HFFc6 (cell line): ENCODE measurements at regions not wholly inside any gene's neighbourhood (a gene's known extent, or its start where the extent isn't known, plus 50 kb on each side); places are given as distances from the start of the nearest gene placed in this dataset.
"Not testable (repeated sequence)": the region's sequence is repeated elsewhere in the genome, so short reads cannot be mapped to it uniquely, and the experiment has no call there.

Experiments
- DNase-seq: peaks from one replicate; pipeline ENCODE4 v3.0.0-alpha.2; 2018
- H3K27ac Mint-ChIP-seq: 2 replicates; pipeline ENCODE4 v1.8.0; 2020; ENCODE audit warnings: mild to moderate bottlenecking, mixed read lengths
- H3K27me3 Mint-ChIP-seq: 2 replicates; pipeline ENCODE4 v1.8.0; 2021; ENCODE audit warnings: mild to moderate bottlenecking, moderate library complexity, mixed read lengths; ENCODE audit not compliant: insufficient read depth
- H3K36me3 Mint-ChIP-seq: 2 replicates; pipeline ENCODE4 v1.8.0; 2021; ENCODE audit warnings: low read depth, mixed read lengths
- H3K4me1 Mint-ChIP-seq: 2 replicates; pipeline ENCODE4 v1.8.0; 2020; ENCODE audit warnings: low read depth, mixed read lengths
- H3K4me3 Mint-ChIP-seq: 2 replicates; pipeline ENCODE4 v1.8.0; 2020; ENCODE audit warnings: mild to moderate bottlenecking, moderate library complexity, mixed read lengths
- H3K9me3 Mint-ChIP-seq: 2 replicates; pipeline ENCODE4 v1.8.0; 2020; ENCODE audit warnings: mild to moderate bottlenecking, mixed read lengths

GRCh38 chr9:42339671-42340434, 156.4 kb downstream of the SPATA31A6 start:
- H3K27me3 Mint-ChIP-seq, H3K4me3 Mint-ChIP-seq, H3K27ac Mint-ChIP-seq, DNase-seq, H3K36me3 Mint-ChIP-seq, H3K4me1 Mint-ChIP-seq, H3K9me3 Mint-ChIP-seq: not testable (repeated sequence)

- not testable (repeated sequence) for H3K4me1 Mint-ChIP-seq, H3K27me3 Mint-ChIP-seq, H3K9me3 Mint-ChIP-seq, H3K4me3 Mint-ChIP-seq, H3K27ac Mint-ChIP-seq, H3K36me3 Mint-ChIP-seq, DNase-seq
Measured at GRCh38 chr9:42340435-42340723, 156.9 kb downstream of the SPATA31A6 start.

- DNase-seq, H3K9me3 Mint-ChIP-seq, H3K27ac Mint-ChIP-seq, H3K4me3 Mint-ChIP-seq, H3K36me3 Mint-ChIP-seq, H3K27me3 Mint-ChIP-seq, H3K4me1 Mint-ChIP-seq: not testable (repeated sequence)
Measured at GRCh38 chr9:42341860-42342259, 158.4 kb downstream of the SPATA31A6 start.

GRCh38 chr9:42342297-42342696, 158.8 kb downstream of the SPATA31A6 start:
- H3K9me3 Mint-ChIP-seq, H3K27ac Mint-ChIP-seq, H3K4me1 Mint-ChIP-seq, DNase-seq, H3K27me3 Mint-ChIP-seq, H3K36me3 Mint-ChIP-seq, H3K4me3 Mint-ChIP-seq: not testable (repeated sequence)

DNA sequence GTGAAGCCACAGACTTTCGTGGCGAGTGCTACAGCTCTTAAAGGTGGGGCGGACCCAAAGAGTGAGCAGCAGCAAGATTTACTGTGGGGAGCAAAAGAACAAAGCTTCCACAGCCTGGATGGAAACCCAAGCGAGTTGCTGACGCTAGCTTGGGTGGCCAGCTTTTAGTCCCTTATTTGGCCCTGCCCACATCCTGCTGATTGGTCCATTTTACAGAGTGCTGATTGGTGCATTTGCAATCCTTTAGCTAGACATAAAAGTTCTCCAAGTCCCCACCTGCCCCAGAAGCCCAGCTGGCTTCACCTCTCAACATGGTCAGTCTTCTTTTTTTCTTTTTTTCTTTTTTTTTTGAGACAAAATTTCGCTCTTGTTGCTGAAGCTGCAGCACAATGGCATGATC, 161.0 kb downstream of the SPATA31A6 start:
- H3K4me1 Mint-ChIP-seq, H3K9me3 Mint-ChIP-seq, H3K27ac Mint-ChIP-seq, H3K27me3 Mint-ChIP-seq, DNase-seq, H3K4me3 Mint-ChIP-seq, H3K36me3 Mint-ChIP-seq: not testable (repeated sequence)

DNA sequence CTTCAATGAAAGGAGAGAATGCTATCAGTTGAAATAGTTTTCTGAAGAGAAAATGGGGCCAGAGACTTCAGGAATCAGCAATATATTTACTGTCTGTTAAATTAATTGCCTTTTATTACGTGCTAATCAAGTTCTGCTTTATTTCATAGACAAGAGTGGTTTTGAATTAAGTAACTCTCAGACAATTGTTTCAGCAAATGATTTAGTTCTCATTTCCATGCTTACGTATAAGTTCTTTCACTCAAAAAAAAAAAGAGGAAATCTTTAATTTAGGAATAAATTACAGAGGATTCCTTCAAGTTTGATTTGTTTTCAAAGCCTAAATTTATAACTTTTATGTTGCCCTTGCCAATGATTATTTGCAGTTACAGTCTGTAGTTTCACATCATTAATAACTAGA, 163.5 kb downstream of the SPATA31A6 start:
- H3K4me3 Mint-ChIP-seq, H3K27me3 Mint-ChIP-seq, H3K27ac Mint-ChIP-seq, H3K9me3 Mint-ChIP-seq, DNase-seq, H3K4me1 Mint-ChIP-seq, H3K36me3 Mint-ChIP-seq: not testable (repeated sequence)

- not testable (repeated sequence) for H3K4me1 Mint-ChIP-seq, H3K27me3 Mint-ChIP-seq, DNase-seq, H3K36me3 Mint-ChIP-seq, H3K9me3 Mint-ChIP-seq, H3K4me3 Mint-ChIP-seq, H3K27ac Mint-ChIP-seq
Measured at GRCh38 chr9:42349181-42349580, 165.7 kb downstream of the SPATA31A6 start.

GRCh38 chr9:42350412-42350811, 167.0 kb downstream of the SPATA31A6 start:
- DNase-seq, H3K27me3 Mint-ChIP-seq, H3K4me1 Mint-ChIP-seq, H3K9me3 Mint-ChIP-seq, H3K27ac Mint-ChIP-seq, H3K4me3 Mint-ChIP-seq, H3K36me3 Mint-ChIP-seq: not testable (repeated sequence)

DNA sequence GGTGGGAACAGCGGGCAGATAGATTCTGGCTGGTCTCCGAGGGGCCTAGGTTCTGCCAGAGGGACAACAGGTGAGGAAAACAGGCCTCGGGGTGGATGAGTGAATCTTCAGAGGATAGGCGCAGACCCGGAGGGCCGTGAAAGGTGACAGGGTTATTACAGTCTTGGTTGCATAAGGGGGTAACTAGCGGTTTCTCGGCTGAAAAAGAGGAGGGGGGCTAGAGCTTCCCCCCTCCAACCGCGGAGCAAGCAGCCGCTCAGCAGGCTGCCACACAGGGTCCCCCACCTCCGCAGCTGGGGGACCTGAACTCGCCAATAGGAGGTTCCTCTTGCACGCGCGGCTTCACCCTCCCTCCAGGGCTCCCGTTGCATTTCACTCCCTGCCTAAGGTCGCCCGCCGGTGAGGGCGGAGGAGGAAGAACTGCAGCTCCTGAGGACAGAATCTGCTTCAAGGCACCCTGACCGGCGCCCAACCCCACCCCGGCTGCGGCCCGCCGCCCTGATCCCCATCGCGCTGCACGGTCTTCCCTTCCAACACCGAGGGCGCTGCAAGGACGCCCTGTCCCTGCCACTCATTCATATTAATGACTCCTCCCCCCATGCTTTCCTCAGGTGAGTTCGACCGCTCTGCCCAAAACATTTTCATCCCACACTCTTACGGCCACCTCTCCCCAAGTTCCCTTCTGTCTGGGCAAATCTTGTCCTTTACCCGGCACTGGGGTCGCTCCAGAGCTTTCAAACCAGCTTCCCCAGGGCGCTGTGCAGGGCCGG, 174.3 kb downstream of the SPATA31A6 start:
- not testable (repeated sequence) for DNase-seq, H3K4me3 Mint-ChIP-seq, H3K27ac Mint-ChIP-seq, H3K9me3 Mint-ChIP-seq, H3K27me3 Mint-ChIP-seq, H3K36me3 Mint-ChIP-seq, H3K4me1 Mint-ChIP-seq

DNA sequence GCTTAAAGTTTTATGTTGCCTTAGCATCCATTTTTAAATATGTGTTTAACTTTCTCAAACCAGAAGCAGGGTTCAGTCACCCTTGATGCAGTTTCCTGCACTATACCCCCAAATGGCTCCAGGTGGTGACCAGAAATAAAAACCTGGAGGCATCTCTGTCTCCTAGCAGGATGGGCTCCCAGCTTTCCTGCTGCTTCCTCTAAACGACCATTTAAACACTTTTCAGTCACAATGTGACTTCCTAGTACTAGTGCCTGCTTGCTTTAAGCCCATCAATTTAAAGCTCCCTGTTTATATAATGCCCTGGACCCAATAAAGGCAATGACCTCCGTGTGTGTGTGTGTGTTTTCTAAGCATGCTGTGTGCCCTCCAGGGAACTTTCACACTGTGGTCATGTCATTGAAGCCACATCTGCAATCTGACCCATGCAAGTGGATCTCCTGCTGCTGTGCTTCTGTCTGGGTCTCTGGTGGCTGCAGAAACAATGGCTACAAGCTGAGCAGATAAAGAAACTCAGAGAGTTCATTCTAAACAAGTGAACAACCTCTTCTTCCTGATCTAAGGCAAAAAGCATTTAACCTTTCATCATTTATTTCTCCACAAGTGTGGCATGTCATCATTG, 175.3 kb downstream of the SPATA31A6 start:
- DNase-seq, H3K9me3 Mint-ChIP-seq, H3K36me3 Mint-ChIP-seq, H3K4me3 Mint-ChIP-seq, H3K27me3 Mint-ChIP-seq, H3K27ac Mint-ChIP-seq, H3K4me1 Mint-ChIP-seq: not testable (repeated sequence)

GRCh38 chr9:42364410-42365243, 181.2 kb downstream of the SPATA31A6 start:
- H3K4me1 Mint-ChIP-seq, DNase-seq, H3K36me3 Mint-ChIP-seq, H3K27me3 Mint-ChIP-seq, H3K4me3 Mint-ChIP-seq, H3K9me3 Mint-ChIP-seq, H3K27ac Mint-ChIP-seq: not testable (repeated sequence)

DNA sequence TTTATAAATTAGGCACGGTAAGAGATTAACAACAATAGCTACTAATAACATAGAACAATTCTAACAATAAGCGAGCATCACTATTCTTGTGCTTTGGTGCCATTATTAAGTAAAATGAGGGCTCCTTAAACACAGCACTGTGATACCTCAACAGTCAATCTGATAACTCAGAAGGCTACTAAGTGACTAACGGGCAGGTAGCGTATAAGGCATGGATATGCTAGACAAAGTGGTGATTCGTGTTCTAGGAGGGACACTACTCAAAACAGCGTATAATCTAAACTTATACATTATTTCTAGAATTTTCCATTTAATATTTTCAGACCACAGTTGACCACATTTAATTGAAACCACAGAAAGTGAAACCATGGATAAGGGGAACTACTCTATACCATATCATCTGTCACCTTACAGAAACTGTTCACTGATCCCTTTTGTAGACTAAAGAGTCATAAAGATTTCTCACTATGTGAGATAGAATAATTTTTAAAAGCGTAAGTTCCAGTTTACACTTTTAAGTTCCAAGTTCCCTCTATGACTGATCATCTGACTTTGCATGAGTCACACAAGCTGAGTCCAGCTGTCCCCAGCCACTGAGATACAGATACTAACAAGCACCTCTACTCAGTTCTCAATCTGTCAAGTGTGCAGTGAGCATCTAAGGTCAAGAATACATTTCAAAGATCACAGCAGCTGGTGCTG, 181.9 kb downstream of the SPATA31A6 start:
- H3K9me3 Mint-ChIP-seq, H3K27ac Mint-ChIP-seq, H3K4me1 Mint-ChIP-seq, H3K27me3 Mint-ChIP-seq, H3K4me3 Mint-ChIP-seq, DNase-seq, H3K36me3 Mint-ChIP-seq: not testable (repeated sequence)

DNA sequence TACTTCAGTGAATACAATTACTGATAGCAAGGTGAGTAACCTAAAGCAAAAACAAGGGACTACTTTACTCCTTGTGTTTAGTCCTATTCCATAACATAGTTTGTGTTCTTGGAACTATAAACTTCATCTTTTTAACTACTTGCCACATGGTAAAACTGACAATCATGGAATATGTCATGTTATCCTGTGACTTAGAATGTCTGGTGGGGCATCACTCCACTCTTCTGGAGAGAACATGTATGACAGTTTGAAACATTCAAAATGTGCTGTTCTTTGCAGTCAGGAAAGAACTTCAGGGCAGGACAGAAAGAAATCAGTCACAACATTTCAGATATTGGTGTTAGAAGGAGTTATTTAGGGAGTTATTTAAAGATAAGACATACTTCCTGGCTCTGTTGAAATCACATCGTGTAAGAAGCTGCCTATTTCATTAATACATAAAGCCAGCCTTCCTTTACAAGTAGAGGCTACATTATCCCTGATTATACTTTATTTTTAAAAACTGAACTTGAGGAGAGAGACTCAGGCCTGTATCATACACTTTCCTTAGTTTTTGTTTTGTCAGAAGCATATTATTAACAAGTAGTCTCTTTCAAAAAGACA, 184.9 kb downstream of the SPATA31A6 start:
- DNase-seq, H3K27me3 Mint-ChIP-seq, H3K36me3 Mint-ChIP-seq, H3K27ac Mint-ChIP-seq, H3K9me3 Mint-ChIP-seq, H3K4me1 Mint-ChIP-seq, H3K4me3 Mint-ChIP-seq: not testable (repeated sequence)
